H1 (cell line): ENCODE measurements at regions not wholly inside any gene's neighbourhood (a gene's known extent, or its start where the extent isn't known, plus 50 kb on each side); places are given as distances from the start of the nearest gene placed in this dataset.

Experiments
- CHD7 ChIP-seq: fragments of 300-600 bp; sonication (generic); IDR thresholded peaks from 2 replicates; pipeline ENCODE4 v1.7.1; 2012; ENCODE audit warnings: low read length, moderate library complexity, mild to moderate bottlenecking, inconsistent platforms; ENCODE audit not compliant: insufficient replicate concordance
- RBBP5 ChIP-seq: IDR thresholded peaks from 2 replicates; pipeline ENCODE4 v1.7.1; 2012; ENCODE audit warnings: low read depth, mild to moderate bottlenecking, inconsistent platforms, low read length, moderate library complexity, borderline replicate concordance
- RFX5 ChIP-seq: IDR thresholded peaks from 2 replicates; pipeline ENCODE4 v1.6.1; 2011; ENCODE audit warnings: low read depth, low read length, improper control_type of control experiment, borderline replicate concordance
- SIN3A ChIP-seq, 2 experiments: IDR thresholded peaks in 1 of 2; conservative IDR thresholded peaks in 1 of 2; 2 replicates each; pipeline ENCODE4 v1.6.1; 2011 to 2012; ENCODE audit warnings: low read length in 2 of 2, improper control_type of control experiment in 1 of 2, low read depth in 1 of 2, mild to moderate bottlenecking in 1 of 2
- SRF ChIP-seq: IDR thresholded peaks from 2 replicates; pipeline ENCODE4 v1.6.1; 2011; ENCODE audit warnings: mild to moderate bottlenecking, low read depth, low read length, moderate library complexity

- TF ChIP-seq RFX5: no peak
- no peak for TF ChIP-seq SIN3A (conservative IDR thresholded peaks at IDR 0.05 in 1 of 2, IDR thresholded peaks at IDR 0.05 in 1 of 2; ENCODE audit: low read depth in 1 of 2, low read length in 2 of 2)
- no peak for TF ChIP-seq RBBP5
- TF ChIP-seq CHD7: no peak
- TF ChIP-seq SRF: no peak
Measured at GRCh38 chr6:27624694-27625262, 151.9 kb upstream of the ZNF184 start (continued).
